SU-DHL-6 (cell line): ENCODE measurements at regions not wholly inside any gene's neighbourhood (a gene's known extent, or its start where the extent isn't known, plus 50 kb on each side); places are given as distances from the start of the nearest gene placed in this dataset.

Source experiments
- H2AFZ ChIP-seq: fragments of 200-600 bp; sonication (generic); 2 replicates; pipeline ENCODE4 v1.6.1; 2014; ENCODE audit warnings: low read depth, mild to moderate bottlenecking, moderate library complexity, mixed read lengths, antibody characterized with exemption, low read length; ENCODE audit not compliant: severe bottlenecking
- H3F3A ChIP-seq: fragments of 200-600 bp; shearing (Covaris generic); 2 replicates; pipeline ENCODE4 v1.6.0; 2016; ENCODE audit warnings: antibody characterized with exemption, mild to moderate bottlenecking; ENCODE audit not compliant: insufficient read depth
- H3K27ac ChIP-seq: fragments of 200-600 bp; sonication (generic); 2 replicates; pipeline ENCODE4 v1.5.1; 2016; ENCODE audit warnings: low read depth, mild to moderate bottlenecking, low read length, moderate library complexity, mixed read lengths
- H3K27me3 ChIP-seq: fragments of 200-600 bp; sonication (generic), shearing (Covaris generic); 2 replicates; pipeline ENCODE4 v1.6.0; 2014; ENCODE audit warnings: mild to moderate bottlenecking, low read length
- H3K36me3 ChIP-seq: fragments of 200-600 bp; sonication (generic); 2 replicates; pipeline ENCODE4 v1.6.1; 2014; ENCODE audit warnings: mild to moderate bottlenecking, low read length, mixed read lengths
- H3K4me2 ChIP-seq: fragments of 300-600, 200-600 bp; shearing (Covaris generic), sonication (generic); 2 replicates; pipeline ENCODE4 v1.6.0; 2014; ENCODE audit warnings: low read length, low read depth, mild to moderate bottlenecking; ENCODE audit not compliant: poor library complexity, severe bottlenecking
- H3K4me3 ChIP-seq: fragments of 200-600 bp; sonication (generic); 2 replicates; pipeline ENCODE4 v1.5.1; 2014; ENCODE audit warnings: antibody characterized with exemption, low read length, mild to moderate bottlenecking, mixed read lengths; ENCODE audit not compliant: insufficient read depth, poor library complexity, severe bottlenecking
- H3K79me2 ChIP-seq: fragments of 200-600 bp; sonication (generic); 2 replicates; pipeline ENCODE4 v1.6.1; 2014; ENCODE audit warnings: mild to moderate bottlenecking, low read length, moderate library complexity; ENCODE audit not compliant: insufficient read depth
- H3K9ac ChIP-seq: fragments of 200-600 bp; sonication (generic); 2 replicates; pipeline ENCODE4 v1.7.0; 2014; ENCODE audit warnings: mild to moderate bottlenecking, low read length
- H3K9me2 ChIP-seq: fragments of 200-600 bp; sonication (generic); replicated peaks from 2 replicates; pipeline ENCODE4 v1.6.1; 2014; ENCODE audit warnings: low read length; ENCODE audit not compliant: insufficient read depth
- H3K9me3 ChIP-seq: fragments of 200-600 bp; sonication (generic); 2 replicates; pipeline ENCODE4 v1.6.1; 2014; ENCODE audit warnings: low read length, mixed read lengths; ENCODE audit not compliant: insufficient read depth
- H4K20me1 ChIP-seq: fragments of 200-600 bp; sonication (generic); 2 replicates; pipeline ENCODE4 v1.6.1; 2014; ENCODE audit warnings: low read depth, mild to moderate bottlenecking, antibody characterized with exemption, low read length, moderate library complexity, mixed read lengths
- CTCF ChIP-seq: fragments of 200-600 bp; sonication (generic); IDR thresholded peaks from one replicate; pipeline ENCODE4 v1.5.1; 2017; ENCODE audit warnings: antibody characterized with exemption, mild to moderate bottlenecking, low read length, moderate library complexity; ENCODE audit not compliant: insufficient read depth, poor library complexity, severe bottlenecking
- EZH2phosphoT487 ChIP-seq: fragments of 200-600 bp; sonication (generic), shearing (Covaris generic); conservative IDR thresholded peaks from 2 replicates; pipeline ENCODE4 v1.6.1; 2018; ENCODE audit warnings: mild to moderate bottlenecking, antibody characterized with exemption, low read length, moderate library complexity, mixed read lengths

DNA sequence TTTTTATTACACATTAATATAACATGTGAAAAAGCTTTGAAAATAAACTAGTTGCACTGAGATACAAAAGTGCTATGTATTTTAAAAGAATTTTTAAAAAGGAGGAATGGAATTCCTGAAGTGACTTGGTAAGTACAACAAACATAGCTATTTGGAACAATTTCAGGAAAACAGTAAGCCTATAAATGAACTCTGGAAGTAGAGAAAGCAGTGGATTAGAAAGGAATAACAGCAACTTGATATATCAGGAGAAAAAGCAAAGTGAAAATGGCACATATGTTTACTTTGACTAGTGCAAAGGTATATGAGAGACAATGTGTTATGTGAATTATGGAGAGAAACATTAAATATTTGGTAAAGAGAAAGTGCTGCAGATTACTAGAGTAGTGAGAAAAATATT is 811.7 kb downstream of the C12orf50 start:
- no peak for TF ChIP-seq EZH2phosphoT487
- TF ChIP-seq CTCF: no peak
- Histone ChIP-seq H3K9ac (no peak overlapping the region), H4K20me1 (no peaks in the 10 kb centered on the region), H3K36me3 (no peaks in the 10 kb centered on the region), H2AFZ (no peak overlapping the region), H3K9me3 (no peaks in the 10 kb centered on the region), H3K9me2 (no peaks in the 10 kb centered on the region), H3K27me3 (no peaks in the 10 kb centered on the region), H3F3A (no peaks in the 10 kb centered on the region), H3K79me2 (no peaks in the 10 kb centered on the region), H3K27ac (no peak overlapping the region), H3K4me2 (no peak overlapping the region), H3K4me3 (no peak overlapping the region)

DNA sequence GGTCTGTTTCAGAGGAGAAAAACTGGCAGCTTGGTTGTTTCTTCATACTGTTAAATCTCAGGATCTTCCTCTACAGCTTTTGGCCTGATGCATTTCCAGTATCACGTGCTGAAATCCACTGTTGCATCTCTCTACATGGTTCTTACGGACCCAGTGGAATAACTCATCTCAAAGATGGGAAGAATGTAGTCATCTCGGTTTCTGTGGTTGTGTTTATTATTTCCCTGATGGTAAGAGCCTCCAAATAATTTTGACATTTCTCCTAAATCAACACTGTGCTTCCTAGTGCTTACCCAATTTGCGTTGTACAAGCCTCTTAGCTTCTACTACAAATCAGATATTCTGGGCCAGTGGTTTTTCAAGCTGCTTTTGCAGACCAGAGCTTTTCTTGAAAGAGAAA is 812.8 kb downstream of the C12orf50 start:
- Histone ChIP-seq H3K36me3 (no peaks in the 10 kb centered on the region), H2AFZ (no peak overlapping the region), H3K9ac (no peak overlapping the region), H3F3A (no peaks in the 10 kb centered on the region), H3K27me3 (no peaks in the 10 kb centered on the region), H3K27ac (no peak overlapping the region), H3K4me2 (no peak overlapping the region), H3K79me2 (no peaks in the 10 kb centered on the region), H4K20me1 (no peaks in the 10 kb centered on the region), H3K9me2 (no peaks in the 10 kb centered on the region), H3K4me3 (no peak overlapping the region), H3K9me3 (no peaks in the 10 kb centered on the region)
- TF ChIP-seq EZH2phosphoT487 (no peak), CTCF (no peak)

- no peak overlapping the region for H3K4me2 ChIP-seq
Measured at GRCh38 chr12:87202189-87202588, 827.0 kb downstream of the C12orf50 start.

More at GRCh38 chr12:87202189-87202588, 827.0 kb downstream of the C12orf50 start:
- Histone ChIP-seq H3K79me2 (no peaks in the 10 kb centered on the region), H4K20me1 (no peaks in the 10 kb centered on the region), H3K9me3 (no peaks in the 10 kb centered on the region), H3K36me3 (no peaks in the 10 kb centered on the region), H3K4me3 (no peak overlapping the region), H3K27me3 (no peaks in the 10 kb centered on the region), H2AFZ (no peak overlapping the region), H3K9me2 (no peaks in the 10 kb centered on the region), H3K9ac (no peak overlapping the region), H3K27ac (no peak overlapping the region), H3F3A (no peaks in the 10 kb centered on the region)
- TF ChIP-seq EZH2phosphoT487 (no peak), CTCF (no peak)
